Skin of body (tissue), 1 donor: ENCODE measurements at regions not wholly inside any gene's neighbourhood (a gene's known extent, or its start where the extent isn't known, plus 50 kb on each side); places are given as distances from the start of the nearest gene placed in this dataset.
A peak's percentile ranks its signal among the peaks of the same experiment; 100 is the strongest.
"Not testable (repeated sequence)": the region's sequence is repeated elsewhere in the genome, so short reads cannot be mapped to it uniquely, and the experiment has no call there.

Experiments used
- DNase-seq: peaks from one replicate; lab custom pipeline; 2025; lab: John Stamatoyannopoulos, UW

DNA sequence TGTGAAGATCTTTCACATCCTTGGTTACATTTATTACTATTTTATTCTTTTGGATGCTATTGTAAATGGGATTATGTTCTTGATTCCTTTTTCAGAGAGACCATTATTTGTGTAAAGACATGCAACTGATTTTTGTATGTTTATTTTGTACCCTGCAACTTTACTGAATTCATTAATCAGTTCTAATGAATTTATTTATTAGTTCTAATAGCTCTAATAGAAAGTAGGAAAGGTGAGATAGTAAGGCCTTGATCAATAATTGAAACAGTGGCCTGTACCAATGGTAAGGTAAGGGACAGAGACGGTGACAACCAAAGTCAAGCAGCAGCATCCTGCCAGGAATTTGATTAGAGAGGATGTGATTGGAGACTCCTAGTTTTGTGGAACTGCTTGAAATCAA is 224.1 kb downstream of the PHLDA1 start:
- no peak for DNase-seq

DNA sequence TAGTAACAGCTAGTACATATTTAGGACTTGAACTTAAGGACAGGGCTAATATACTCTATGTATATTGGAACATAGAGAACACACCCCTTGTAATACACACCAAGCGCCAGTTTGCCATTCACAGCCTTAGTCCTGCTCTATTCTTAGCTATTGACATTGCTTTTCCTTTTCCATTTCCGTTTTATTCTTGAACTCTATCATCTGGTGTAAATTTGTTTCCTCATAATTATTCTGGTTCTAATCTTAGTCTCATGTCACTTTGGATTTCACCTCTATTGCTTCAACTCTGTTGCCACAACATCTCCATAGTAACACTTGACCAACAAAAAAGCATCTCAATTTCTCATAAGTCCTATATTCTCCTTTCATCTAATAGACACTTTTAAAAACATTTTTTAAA is 225.7 kb downstream of the PHLDA1 start:
- peak; percentile 43 for DNase-seq

DNA sequence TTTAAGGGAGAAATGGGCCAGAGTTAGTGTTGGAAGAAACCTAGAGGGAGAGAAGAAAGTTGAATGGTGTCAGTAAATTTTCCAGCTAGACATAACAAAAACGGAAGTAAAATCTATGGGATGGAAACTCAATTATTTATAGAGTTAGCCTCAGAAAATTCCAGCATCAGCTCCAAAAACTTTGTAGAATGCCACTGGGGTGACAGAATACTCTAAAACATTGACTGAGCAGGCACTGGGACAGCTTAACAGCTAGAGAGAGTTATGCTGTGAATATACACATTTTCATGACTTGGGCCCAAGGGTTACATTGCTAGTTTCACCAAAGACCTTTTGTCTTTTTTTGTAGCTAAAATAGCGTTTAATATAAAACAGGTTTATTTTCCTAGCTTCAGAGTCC is 226.3 kb downstream of the PHLDA1 start:
- DNase-seq, result no peak

DNA sequence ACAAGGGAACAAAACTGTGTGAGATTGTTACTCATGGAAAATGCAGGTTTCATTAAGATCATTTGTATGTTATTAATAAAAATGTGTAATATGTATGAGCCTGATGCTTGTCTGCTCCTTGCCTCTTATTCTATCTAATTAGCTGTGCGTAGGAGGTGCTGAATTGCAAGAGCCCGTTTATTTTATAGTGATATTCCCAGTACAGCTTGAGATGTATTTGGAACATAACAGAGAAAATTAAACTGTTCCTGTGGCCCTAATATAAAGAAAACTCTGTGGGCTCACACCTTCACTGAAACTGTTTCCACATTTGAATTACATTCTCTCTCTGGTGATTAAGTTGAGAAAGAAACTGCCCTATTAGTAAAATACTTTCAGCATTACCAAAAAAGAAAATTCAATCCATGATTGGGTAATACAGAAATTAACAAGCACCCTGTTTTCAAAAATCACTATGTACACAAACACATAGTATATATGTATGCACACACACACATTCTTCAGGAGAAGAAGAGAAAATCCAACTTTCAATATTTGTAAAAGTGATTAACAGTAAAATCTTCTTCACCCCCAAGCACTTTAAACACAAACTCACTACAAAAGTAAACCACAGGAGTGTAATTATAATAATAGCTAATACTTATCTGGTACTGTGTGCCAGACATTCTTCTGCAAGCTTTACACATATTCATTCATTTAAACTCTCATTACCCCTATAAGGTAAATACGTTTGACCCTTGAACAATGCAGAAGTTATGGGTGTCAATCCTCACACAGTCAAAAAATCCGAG is 233.2 kb downstream of the PHLDA1 start:
- DNase-seq, result no peak

DNA sequence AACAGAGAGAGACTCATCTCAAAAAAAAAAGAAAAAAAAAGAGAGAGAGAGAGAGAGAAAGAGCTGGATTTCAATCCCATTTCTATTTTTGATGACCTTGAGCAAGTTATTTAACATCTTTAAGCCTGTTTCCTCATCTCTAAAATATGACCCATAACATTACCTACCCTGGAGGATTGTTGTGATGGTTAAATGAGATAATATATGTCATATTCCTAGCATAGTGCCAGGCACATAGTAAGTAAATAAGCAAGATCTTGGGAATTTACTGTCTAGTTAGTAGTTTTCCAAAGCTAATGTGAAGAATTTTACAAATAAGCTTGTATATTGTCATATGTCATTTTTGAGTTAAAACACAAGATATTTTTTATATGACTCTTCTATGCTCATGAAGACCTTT is 236.5 kb downstream of the PHLDA1 start:
- no peak for DNase-seq

DNA sequence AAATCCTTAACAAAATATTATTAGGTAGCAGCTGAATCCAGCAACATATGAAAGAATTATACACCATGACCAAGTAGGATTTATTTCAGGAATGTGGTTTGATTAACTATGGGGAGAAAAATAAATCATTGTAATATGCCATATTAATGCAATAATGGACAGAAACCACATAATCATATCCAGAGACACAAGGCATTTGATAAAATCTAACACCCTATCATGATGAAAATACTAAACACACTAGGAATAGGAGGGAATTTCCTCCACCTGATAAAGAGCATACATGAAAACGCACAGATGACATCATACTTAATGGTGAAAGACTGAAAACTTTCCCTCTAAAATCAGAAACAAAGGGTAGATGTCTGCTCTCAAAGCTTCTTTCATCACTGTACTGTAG is 238.9 kb downstream of the PHLDA1 start:
- DNase-seq, result no peak

DNA sequence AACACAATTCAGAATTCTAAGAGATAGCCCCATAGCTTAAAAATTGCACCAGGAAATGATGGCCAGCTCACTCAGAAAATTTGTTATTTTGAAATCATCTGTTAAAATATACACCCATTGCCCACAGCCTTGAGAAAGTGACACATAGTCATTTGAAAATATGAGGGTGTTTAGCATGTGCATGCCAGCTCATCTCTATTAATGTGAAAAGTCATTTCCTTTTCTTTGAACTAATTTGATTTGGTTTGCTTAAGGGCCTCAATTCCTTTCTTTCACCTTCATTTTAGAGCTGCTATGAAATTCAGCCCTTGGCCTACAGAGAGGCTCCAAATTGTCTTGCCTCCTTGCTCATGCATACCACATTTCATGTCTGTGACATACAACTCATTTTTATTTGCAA is 241.4 kb downstream of the PHLDA1 start:
- no peak for DNase-seq

DNA sequence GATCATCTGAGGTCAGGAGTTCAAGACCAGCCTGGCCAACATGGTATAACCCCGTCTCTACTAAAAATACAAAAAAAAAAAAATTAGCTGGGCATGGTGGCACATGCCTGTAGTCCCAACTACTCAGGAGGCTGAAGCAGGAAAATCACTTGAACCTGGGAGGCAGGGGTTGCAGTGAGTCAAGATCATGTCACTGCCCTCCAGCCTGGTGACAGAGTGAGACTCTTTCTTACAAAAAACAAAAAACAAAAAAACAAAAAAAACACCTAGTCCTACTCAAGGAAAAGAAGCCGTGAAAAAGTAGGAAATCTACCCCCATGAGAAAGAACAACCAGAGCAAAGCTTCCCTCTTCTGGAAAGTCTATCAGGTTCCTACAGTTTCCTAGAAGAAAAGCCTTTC is 244.4 kb downstream of the PHLDA1 start:
- DNase-seq, result not testable (repeated sequence)

DNA sequence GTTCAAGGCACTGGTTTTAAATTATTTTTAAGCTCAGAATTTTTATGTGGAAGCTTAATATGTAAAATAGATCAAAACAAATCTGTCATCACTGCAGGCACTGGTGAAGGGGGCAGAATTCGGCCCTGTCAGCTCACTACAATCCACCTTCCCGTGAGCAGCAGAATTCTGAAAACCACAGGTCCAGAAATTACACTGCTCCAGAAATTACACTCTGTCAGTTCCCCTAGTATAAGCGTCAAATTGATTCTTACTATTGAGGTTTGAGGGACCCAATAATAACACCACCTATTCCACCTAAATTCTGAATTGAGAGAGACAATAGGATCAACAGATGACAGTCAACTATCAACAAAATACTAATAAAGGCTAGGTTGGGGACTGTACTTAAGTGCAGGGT is 245.5 kb downstream of the PHLDA1 start:
- DNase-seq, result no peak

DNA sequence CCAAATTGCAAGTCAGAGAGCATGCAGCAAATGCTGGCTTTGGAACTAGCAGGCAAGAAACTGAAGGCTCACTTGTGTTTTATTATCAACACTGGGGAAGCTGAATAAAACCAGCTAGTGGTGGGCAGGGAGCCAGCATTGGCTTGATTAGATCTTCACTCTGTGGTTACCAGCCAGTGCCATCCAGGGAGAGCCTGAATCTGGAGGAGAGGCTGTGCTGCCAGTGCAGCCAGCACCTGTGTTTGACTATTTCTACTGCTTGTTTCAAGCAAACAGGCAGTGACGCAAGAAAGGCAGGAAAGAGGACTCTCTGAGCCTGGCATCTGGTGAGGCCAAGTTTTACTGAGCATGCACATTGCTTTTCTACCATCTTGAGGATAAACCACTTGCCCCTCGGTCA is 247.0 kb downstream of the PHLDA1 start:
- DNase-seq, result no peak

DNA sequence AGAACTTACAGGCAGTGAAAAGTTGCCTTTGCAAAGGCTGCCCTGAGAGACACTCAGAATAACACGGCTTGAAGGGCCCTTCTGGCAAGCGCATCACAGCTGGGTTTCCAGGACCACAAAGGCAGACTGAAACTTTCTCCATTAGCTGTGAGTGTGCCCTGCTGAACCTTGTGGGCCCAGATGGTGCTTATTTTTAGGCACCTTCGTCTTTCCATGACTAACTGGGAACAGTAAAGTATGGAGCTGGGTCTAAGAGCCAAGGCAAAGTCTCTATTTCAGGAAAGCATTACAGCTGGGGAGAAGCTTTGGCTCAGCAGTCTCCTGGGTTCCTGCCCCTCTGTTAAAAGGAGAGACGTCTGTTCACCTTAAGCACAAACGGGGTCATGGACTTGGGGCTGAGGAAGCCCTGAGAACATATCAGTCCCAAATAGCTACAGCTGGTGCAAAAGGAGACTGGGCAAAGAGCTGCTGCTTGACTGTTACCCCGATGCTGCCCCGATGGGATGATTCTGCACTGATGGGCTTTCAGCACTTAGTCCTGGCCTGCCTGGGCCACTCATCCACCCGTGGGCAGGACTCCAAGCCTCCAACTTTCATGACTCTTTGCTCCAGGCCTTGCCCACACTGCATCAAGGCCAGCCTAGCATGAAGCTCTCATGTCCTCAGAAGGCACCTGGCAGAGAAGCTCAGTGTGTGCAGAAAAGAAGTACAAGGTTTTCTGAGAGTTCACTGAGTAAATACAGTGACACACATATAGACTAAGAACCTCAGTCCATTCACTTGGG is 248.3 kb downstream of the PHLDA1 start:
- no peak for DNase-seq

DNA sequence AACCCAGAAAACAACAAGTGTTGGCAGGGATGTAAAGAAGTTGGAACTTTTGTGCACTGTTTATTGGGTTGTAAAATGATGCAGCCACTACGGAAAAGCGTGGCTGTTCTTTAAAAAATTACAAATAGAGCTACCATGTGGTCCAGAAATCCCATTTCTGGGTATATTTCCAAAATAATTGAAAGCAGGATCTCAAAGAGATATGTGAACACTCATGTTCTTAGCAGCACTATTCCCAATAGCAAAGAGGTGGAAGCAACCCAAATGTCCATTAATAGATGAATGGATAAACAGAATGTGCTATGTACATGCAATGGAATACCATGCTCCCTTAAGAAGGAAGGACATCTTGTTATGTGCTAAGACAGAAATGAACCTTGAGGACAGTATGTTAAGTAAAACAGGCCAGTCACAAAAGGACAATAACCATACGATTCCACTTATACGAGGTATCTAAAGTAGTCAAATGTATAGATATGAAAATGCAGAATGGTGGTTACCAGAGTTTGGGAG is 249.5 kb downstream of the PHLDA1 start:
- DNase-seq, result peak; percentile 68

DNA sequence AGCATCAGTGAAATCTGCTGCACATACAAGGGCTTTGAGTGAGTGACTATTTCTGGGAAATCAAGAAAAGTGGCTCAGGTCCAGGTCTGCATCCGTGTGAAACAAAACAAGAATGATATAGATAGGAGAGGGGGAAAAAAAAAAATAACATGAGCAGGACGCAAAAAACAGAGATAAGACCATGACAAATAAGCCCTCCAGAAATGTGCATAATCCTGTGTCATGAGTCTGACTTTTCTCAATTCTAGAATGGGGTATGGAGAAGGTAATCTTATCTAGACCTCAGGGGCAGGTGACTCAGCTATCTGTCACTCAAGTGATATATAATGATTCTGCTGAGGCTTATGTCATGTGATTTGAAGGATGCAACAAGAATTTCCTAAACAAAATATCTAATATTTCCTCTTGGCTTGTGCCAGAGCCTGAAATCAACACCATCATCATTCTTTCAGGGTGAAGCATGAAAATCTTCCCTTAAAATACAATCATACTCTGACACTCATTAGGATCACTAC is 250.0 kb downstream of the PHLDA1 start:
- peak; percentile 68 for DNase-seq

DNA sequence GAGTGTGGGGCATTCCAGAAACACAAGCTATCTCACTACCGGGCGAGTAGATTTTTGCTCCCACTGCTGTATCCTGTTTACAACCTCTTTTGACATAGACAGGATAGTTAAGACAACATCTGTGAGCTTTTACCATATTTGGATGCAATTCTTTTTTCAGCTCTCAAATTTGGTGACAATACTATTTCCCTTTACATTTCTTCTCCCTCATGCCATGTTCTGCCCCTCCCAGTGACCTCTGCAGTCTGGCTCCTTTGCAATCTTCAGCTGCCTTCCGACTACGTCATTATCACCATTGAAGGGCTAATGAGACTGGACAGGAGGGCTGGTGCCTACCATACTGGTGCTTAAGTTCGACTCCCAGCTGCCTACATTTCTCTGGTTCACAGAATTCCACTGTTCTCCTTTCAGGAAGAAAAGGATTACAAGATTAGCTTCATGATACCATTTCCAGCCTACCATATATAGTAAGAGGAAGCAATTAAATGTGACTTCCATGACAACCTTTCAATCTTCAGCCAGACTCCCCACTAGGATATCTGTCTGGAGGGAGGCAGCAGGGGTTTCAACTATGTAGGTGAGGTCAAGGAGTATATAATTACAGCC is 251.6 kb downstream of the PHLDA1 start:
- no peak for DNase-seq

DNA sequence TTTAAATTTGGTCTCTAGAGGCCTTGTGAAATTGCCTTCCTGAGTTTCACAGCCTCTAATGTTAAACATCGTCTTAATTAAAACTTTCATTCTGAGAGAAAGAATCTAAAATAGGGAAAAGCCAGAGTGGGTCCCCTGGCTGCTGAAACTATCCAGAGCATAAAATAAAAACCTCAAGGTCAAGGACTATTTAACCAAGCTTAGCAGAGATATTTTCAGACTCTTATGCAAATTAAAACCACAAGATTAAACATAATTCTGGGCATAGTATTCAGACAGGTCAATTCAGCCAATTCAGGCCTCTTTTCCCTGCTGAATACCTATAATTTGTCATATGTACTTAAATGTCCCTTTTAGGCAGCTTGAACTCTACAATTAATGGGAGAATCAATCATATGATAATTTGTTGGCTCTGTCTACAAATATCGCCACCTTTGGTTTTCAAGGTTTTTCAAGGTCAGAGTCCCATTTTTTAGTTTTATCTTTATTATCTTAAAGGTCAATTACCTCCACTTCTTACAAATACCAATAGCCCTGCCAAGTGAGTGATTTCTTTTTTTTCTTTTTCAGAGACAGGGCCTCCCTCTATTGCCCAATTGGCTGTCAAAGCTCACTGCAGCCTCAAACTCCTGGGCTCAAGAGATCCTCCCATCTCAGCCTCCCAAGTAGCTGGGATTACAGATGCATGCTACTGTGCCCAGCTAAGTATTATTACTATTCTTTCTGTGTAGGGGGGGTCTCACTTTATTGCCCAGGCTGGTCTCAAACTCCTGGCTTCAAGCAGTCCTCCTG is 257.1 kb downstream of the PHLDA1 start:
- no peak for DNase-seq

DNA sequence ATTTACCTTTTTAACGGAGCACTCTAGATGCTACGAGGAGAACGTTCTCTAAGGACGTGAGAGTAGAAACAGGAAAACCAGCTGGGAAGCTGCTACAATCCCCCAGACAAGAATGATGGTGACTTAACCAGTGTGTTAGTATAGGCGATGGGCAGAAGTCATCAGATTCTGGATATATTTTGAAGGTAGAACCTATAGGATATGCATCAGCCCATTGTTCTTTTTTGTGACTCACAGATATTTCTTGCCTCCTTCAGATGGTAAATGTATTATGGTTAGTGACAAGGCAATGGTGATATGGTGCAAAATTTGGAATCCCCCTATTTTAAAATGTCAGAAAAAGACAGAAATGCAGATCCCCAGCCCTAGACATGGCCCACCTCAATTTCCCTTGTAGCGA is 258.2 kb downstream of the PHLDA1 start:
- DNase-seq, result no peak

DNA sequence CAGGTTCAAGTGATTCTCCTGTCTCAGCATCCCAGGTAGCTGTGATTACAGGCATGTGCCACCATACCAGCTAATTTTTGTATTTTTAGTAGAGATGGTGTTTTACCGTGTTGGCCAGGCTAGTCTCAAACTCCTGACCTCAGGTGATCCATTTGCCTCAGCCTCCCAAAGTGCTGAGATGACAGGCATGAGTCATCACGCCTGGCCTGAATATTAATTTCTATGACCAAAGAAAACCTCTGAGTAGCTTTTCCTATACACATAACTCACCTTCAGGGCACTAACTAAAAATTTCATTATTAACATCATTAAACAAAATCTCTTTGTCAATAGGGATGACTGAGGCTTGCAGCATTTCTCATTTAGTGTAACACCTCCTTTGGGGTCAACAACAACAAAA is 259.6 kb upstream of the KRR1 start:
- no peak for DNase-seq

DNA sequence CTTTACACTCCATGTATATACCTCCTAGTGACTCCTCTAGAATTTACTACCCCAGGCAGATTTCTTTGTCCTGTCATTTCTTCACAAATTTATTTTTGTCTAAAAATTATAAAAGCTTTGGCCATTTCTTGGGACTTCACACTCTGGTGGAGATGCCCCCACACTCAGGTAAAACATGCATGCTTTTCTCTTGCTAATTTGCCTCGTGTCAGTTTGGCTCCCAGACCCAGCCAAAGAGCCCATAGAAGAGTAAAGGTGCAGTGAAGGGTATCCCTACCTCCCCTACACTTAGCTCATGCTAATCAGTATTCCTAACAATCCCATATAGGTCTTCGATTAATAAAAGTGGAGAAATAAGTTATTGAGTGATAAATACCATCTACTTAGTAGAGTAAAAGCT is 256.5 kb upstream of the KRR1 start:
- no peak for DNase-seq

DNA sequence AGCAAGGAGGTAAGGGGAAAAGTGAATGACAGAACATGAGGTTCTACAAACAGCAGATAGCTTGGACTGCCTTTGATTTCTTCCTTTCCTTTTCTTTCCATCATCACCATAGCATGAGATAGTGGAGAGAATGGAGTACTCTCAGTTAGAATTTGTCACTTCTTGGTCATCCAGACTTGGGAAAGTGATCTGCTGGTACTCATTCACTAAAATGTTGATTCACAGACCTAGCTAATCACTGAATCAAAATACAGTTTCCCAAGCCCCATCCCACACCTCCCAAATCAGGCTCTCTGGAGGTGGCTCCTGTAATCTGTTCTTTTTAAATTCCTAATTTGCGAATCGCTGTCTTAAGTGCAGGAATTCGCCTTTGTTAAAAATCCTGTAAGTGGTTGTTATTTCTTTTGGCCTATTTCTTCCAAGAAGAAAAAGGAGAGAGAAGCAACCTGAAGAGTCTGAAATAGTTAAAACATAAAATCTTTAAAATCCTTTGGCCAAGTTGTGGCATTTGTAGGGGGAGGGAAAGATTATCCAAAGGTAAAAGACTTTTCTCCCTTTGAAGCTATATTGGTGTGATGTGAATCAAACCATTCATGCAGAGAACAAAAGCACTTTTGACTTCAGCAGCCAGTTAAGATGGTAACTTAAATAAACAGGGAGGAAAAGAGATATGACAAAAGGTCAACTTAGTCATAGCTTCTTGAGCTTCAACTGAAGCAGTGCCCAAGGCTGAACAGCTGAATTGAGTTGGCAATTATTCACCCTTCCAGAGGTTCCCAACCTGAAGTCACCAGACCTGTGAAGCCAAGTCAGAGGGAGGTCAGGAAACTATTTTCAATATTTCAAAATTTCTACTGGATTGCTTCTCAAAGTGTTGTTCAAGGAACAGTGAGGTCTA is 255.1 kb upstream of the KRR1 start:
- DNase-seq, result no peak
